GM12878 (cell line): ENCODE measurements at regions not wholly inside any gene's neighbourhood (a gene's known extent, or its start where the extent isn't known, plus 50 kb on each side); places are given as distances from the start of the nearest gene placed in this dataset.

Experiments
- ATAC-seq: fragments of 200-7000 bp; cut with Tn5 transposase; 3 replicates; pipeline ENCODE4 v1.9.1; 2020; ENCODE audit warnings: mild to moderate bottlenecking, moderate library complexity
- BruUV-seq: library from RNA; stranded (reverse); fragments of 400-500 nt; replicated peaks from 2 replicates; lab custom pipeline; 2021; lab: Mats Ljungman, UMichigan
- CTCF ChIA-PET: fragments of 300-600 bp; sonication (Branson Sonifier 250); formaldehyde crosslinking; extraction: SDS; loops from one replicate; lab custom pipeline; 2021; ENCODE audit warnings: inconsistent platforms; lab: Yijun Ruan, JAX
- POLR2A ChIA-PET: fragments of 350-600 bp; formaldehyde crosslinking; extraction: SDS; loops from one replicate; lab custom pipeline; 2021; ENCODE audit warnings: inconsistent platforms; lab: Charles Lee
- RAD21 ChIA-PET: fragments of 300-600 bp; sonication (Branson Sonifier 250); formaldehyde crosslinking; loops from one replicate; lab custom pipeline; 2023; ENCODE audit warnings: antibody characterized with exemption; ENCODE audit not compliant: unreplicated experiment; lab: Charles Lee
- SMC1A ChIA-PET: fragments of 300-600 bp; sonication (Branson Sonifier 250); formaldehyde crosslinking; loops from one replicate; lab custom pipeline; 2023; ENCODE audit not compliant: unreplicated experiment, uncharacterized antibody; lab: Charles Lee
- DNase-seq: peaks from one replicate; pipeline ENCODE4 v3.0.0-alpha.2; 2011; ENCODE audit warnings: low read depth, low spot score
- FAIRE-seq: peaks from 3 replicates; lab custom pipeline; 2011; peaks lifted over from hg19 to GRCh38; lab: Jason Lieb, UNC
- H2AFZ ChIP-seq: 2 replicates; pipeline ENCODE4 v1.6.0; 2011; ENCODE audit warnings: low read depth, low read length, control low read depth; ENCODE audit not compliant: control insufficient read depth
- H3K27ac ChIP-seq: 2 replicates; pipeline ENCODE4 v1.5.1; 2011; ENCODE audit warnings: control low read depth; ENCODE audit not compliant: control insufficient read depth, insufficient read depth
- H3K27me3 ChIP-seq, 2 experiments: replicated peaks in 1 of 2; 2 replicates each; pipeline versions ENCODE4 v1.6.0 to v1.6.1; 2011; ENCODE audit warnings: low read length in 1 of 2; ENCODE audit not compliant: control insufficient read depth in 2 of 2, insufficient read depth in 2 of 2
- H3K36me3 ChIP-seq, 2 experiments: 2 replicates each; pipeline ENCODE4 v1.5.1; 2011; ENCODE audit warnings: low read length in 1 of 2; ENCODE audit not compliant: control insufficient read depth in 2 of 2, insufficient read depth in 2 of 2
- H3K4me1 ChIP-seq: 2 replicates; pipeline ENCODE4 v1.6.1; 2011; ENCODE audit warnings: mild to moderate bottlenecking, low read length, moderate library complexity, mixed read lengths; ENCODE audit not compliant: control insufficient read depth, insufficient read depth
- H3K4me2 ChIP-seq: 2 replicates; pipeline ENCODE4 v1.6.0; 2011; ENCODE audit warnings: control low read depth; ENCODE audit not compliant: control insufficient read depth, insufficient read depth
- H3K4me3 ChIP-seq: fragments of 200-600 bp; sonication (generic); 2 replicates; pipeline ENCODE4 v1.5.1; 2016
- H3K79me2 ChIP-seq: 2 replicates; pipeline ENCODE4 v1.6.0; 2011; ENCODE audit warnings: low read length; ENCODE audit not compliant: control insufficient read depth, insufficient read depth
- H3K9ac ChIP-seq: 2 replicates; pipeline ENCODE4 v1.8.0; 2011; ENCODE audit warnings: low read length, control low read depth, mixed read lengths; ENCODE audit not compliant: control insufficient read depth, insufficient read depth
- H3K9me3 ChIP-seq: replicated peaks from 3 replicates; pipeline ENCODE4 v1.5.1; 2011; ENCODE audit warnings: mild to moderate bottlenecking, low read length; ENCODE audit not compliant: control insufficient read depth, insufficient read depth
- H4K20me1 ChIP-seq: 2 replicates; pipeline ENCODE4 v1.6.0; 2011; ENCODE audit not compliant: control insufficient read depth, insufficient read depth
- MYC ChIP-seq: IDR thresholded peaks from 2 replicates; pipeline ENCODE4 v1.6.1; 2011; ENCODE audit warnings: mild to moderate bottlenecking, low read length, moderate library complexity, inconsistent platforms; ENCODE audit not compliant: insufficient read depth, insufficient replicate concordance, insufficient read length, severe bottlenecking
- NBN ChIP-seq: fragments of 450-650 bp; IDR thresholded peaks from 2 replicates; pipeline ENCODE4 v1.6.1; 2016
- NRF1 ChIP-seq: conservative IDR thresholded peaks from 2 replicates; pipeline ENCODE4 v1.6.1; 2011; ENCODE audit warnings: mild to moderate bottlenecking, low read depth, low read length, improper control_type of control experiment
- RCOR1 ChIP-seq: conservative IDR thresholded peaks from 2 replicates; pipeline ENCODE4 v1.6.1; 2012; ENCODE audit warnings: low read depth, low read length, improper control_type of control experiment
- STAT3 ChIP-seq: IDR thresholded peaks from 2 replicates; pipeline ENCODE4 v1.6.1; 2011; ENCODE audit warnings: low read depth, low read length, improper control_type of control experiment
- TBL1XR1 ChIP-seq: IDR thresholded peaks from 2 replicates; pipeline ENCODE4 v1.6.1; 2012; ENCODE audit warnings: low read depth, low read length, improper control_type of control experiment
- ZNF217 ChIP-seq: fragments of 450-650 bp; IDR thresholded peaks from 2 replicates; pipeline ENCODE4 v1.6.1; 2017; ENCODE audit warnings: antibody characterized with exemption, mild to moderate bottlenecking
- ZNF24 ChIP-seq: fragments of 450-650 bp; IDR thresholded peaks from 2 replicates; pipeline ENCODE4 v1.6.1; 2017; ENCODE audit warnings: antibody characterized with exemption, mild to moderate bottlenecking
- WGBS: methylation state at CpG from one replicate; pipeline ENCODE4 v1.1.6; 2016; ENCODE audit warnings: low lambda C conversion rate; ENCODE audit not compliant: insufficient replicate concordance, insufficient coverage; ENCODE audit errors: missing lambda C conversion rate; 5-methylcytosine and 5-hydroxymethylcytosine counted together
- in situ Hi-C: fragments of 300-500 bp; cut with MboI; formaldehyde crosslinking; loops from 9 replicates; pipeline ENCODE4 v1.14.3; 2018; ENCODE audit warnings: mixed read lengths
- intact Hi-C: fragments of 100-400 bp; cut with micrococcal nuclease; formaldehyde crosslinking; loops from one replicate; pipeline ENCODE4 v1.14.2; 2022; ENCODE audit not compliant: unreplicated experiment
- TF ChIP-seq, protein P1 (sequence below): fragments of 450-650 bp; IDR thresholded peaks from 2 replicates; pipeline ENCODE4 v1.6.1; 2017; ENCODE audit warnings: borderline replicate concordance
- TF ChIP-seq, protein P2 (sequence below): fragments of 450-650 bp; formaldehyde crosslinking; IDR thresholded peaks from 2 replicates; pipeline ENCODE4 v1.4.0; 2022; ENCODE audit warnings: mild to moderate bottlenecking, moderate library complexity

DNA sequence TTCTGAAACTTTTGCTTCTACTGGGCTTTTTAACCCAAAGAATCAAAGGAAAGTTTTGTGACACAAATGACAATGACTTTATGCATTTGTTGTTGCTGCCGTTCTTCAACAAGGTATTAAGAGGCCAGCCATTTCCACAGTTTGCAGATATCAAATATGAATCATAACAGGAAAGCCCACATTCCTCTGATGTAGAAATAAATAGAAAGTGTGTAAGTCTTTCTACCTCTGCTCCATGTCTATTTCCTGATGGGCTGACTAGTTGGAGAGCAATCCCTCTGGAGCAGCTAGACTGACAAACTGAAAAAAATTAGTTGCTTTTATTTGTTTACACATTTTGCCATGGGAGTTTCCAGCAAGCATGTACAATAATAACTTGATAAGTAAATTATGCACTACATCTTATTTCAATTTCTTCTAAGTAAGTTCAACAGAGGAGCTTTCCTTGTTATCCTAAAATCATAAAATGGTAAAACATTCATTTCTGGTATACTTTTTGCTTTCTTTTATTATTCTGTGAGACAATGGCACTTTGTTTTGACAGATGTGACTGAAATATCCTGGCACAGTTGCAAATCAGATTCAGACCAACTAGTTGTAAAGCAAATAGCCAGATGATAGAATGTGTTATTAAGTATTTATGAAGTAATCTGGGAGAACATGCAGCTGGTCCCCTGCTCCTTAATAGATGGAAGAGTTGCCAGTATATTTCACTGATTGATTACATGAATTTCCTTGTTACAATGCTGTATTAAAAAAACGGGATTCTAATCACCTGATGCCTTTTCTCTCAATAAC, 266.7 kb downstream of the METTL4 start:
- SMC1A ChIA-PET = interaction anchor here (0.7 to 1.0 kb wide), 3 partner anchors 37 to 190 kb away, joined by 3 read pairs; no protein-coding TSS in a partner anchor
- intact Hi-C loops = no loop called here
- Histone ChIP-seq H3K79me2 (no peaks in the 10 kb centered on the region), H3K27me3 (no peaks in the 10 kb centered on the region), H3K27ac (no peak overlapping the region), H2AFZ (no peak overlapping the region)
- no peak for ATAC-seq
- FAIRE-seq = no peak
- no TSS peak for BruUV-seq
- RAD21 ChIA-PET = interaction anchor here (1.4 kb wide), 1 partner anchor 12 kb away, joined by 3 read pairs; no protein-coding TSS in a partner anchor
- TF ChIP-seq RCOR1 = no peak
- TF ChIP-seq TBL1XR1 = no peak
- no peak for TF ChIP-seq NRF1
- TF ChIP-seq, protein P1, sequence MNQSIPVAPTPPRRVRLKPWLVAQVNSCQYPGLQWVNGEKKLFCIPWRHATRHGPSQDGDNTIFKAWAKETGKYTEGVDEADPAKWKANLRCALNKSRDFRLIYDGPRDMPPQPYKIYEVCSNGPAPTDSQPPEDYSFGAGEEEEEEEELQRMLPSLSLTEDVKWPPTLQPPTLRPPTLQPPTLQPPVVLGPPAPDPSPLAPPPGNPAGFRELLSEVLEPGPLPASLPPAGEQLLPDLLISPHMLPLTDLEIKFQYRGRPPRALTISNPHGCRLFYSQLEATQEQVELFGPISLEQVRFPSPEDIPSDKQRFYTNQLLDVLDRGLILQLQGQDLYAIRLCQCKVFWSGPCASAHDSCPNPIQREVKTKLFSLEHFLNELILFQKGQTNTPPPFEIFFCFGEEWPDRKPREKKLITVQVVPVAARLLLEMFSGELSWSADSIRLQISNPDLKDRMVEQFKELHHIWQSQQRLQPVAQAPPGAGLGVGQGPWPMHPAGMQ = no peak
- TF ChIP-seq NBN = no peak
- TF ChIP-seq, all 136 proteins: peak for 0
- H3K9me3 ChIP-seq = no peaks in the 10 kb centered on the region
- 21% methylated on average over 2 of the region's 2 CpGs for WGBS
- H3K36me3 ChIP-seq = no peaks in the 10 kb centered on the region
- H3K9ac ChIP-seq = no peak overlapping the region
- in situ Hi-C loops = no loop called here
- ChIA-PET POLR2A (no interaction called here), CTCF (interaction anchor here (0.6 to 2.3 kb wide), 2 partner anchors 11 to 114 kb away, joined by 3 to 10 read pairs; no protein-coding TSS in a partner anchor)
- H4K20me1 ChIP-seq = no peaks in the 10 kb centered on the region
- no peaks in the 10 kb centered on the region for H3K4me1 ChIP-seq
- H3K4me2 ChIP-seq = no peak overlapping the region
- DNase-seq = no peak
- H3K4me3 ChIP-seq = no peak overlapping the region

DNA sequence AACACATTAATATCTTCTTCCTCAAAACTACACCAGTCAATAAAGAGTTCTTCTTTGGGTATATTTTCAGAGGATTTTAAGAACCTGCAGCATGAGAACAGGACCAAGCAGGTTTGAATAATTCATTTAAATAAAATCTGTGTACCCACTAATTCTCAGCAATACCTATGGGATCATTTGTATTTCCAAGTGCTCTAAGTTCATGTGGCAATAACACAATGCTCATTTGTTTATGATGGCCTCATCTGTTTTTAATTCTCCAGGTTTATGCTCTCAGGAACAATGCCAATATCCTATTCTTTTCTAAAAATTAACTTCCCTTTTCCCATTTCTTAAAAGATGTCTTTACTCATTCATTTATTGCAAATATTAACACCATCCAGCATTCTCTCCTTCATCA, 264.7 kb downstream of the METTL4 start:
- H3K9me3 ChIP-seq = no peaks in the 10 kb centered on the region
- no peaks in the 10 kb centered on the region for H3K4me1 ChIP-seq
- H3K9ac ChIP-seq = no peak overlapping the region
- ChIA-PET RAD21 (no interaction called here), CTCF (interaction anchor here (0.9 to 2.0 kb wide), 3 partner anchors 10 to 236 kb away, joined by 3 to 4 read pairs (median 3); no protein-coding TSS in a partner anchor), POLR2A (no interaction called here), SMC1A (interaction anchor here (1.0 kb wide), 1 partner anchor 26 kb away, joined by 3 read pairs; no protein-coding TSS in a partner anchor)
- no TSS peak for BruUV-seq
- no peak overlapping the region for H3K27ac ChIP-seq
- ATAC-seq (no peak), FAIRE-seq (no peak), DNase-seq (no peak)
- no peaks in the 10 kb centered on the region for H3K36me3 ChIP-seq
- intact Hi-C loops (no loop called here), in situ Hi-C loops (no loop called here)
- TF ChIP-seq MYC (no peak), STAT3 (no peak), ZNF217 (no peak), ZNF24 (no peak)
- TF ChIP-seq, protein P2, sequence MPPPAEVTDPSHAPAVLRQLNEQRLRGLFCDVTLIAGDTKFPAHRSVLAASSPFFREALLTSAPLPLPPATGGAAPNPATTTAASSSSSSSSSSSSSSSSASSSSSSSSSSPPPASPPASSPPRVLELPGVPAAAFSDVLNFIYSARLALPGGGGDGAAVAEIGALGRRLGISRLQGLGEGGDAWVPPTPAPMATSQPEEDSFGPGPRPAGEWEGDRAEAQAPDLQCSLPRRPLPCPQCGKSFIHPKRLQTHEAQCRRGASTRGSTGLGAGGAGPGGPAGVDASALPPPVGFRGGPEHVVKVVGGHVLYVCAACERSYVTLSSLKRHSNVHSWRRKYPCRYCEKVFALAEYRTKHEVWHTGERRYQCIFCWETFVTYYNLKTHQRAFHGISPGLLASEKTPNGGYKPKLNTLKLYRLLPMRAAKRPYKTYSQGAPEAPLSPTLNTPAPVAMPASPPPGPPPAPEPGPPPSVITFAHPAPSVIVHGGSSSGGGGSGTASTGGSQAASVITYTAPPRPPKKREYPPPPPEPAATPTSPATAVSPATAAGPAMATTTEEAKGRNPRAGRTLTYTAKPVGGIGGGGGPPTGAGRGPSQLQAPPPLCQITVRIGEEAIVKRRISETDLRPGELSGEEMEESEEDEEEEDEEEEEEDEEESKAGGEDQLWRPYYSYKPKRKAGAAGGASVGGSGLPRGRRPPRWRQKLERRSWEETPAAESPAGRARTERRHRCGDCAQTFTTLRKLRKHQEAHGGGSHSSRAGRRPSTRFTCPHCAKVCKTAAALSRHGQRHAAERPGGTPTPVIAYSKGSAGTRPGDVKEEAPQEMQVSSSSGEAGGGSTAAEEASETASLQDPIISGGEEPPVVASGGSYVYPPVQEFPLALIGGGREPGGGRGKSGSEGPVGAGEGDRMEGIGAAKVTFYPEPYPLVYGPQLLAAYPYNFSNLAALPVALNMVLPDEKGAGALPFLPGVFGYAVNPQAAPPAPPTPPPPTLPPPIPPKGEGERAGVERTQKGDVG (CRISPR knock-in tag) = no peak
- TF ChIP-seq, all 136 proteins: peak for 0
- Histone ChIP-seq H3K4me3 (no peak overlapping the region), H2AFZ (no peak overlapping the region), H3K79me2 (no peaks in the 10 kb centered on the region), H3K27me3 (0 out of 4 replicates have a peak, but pooled peaks cover 0 to 2% of the 10 kb centered on the region in 2 experiments), H4K20me1 (no peaks in the 10 kb centered on the region), H3K4me2 (no peak overlapping the region)
